ENCODE measurements at regions not wholly inside any gene's neighbourhood (a gene's known extent, or its start where the extent isn't known, plus 50 kb on each side); places are given as distances from the start of the nearest gene placed in this dataset.

DNA sequence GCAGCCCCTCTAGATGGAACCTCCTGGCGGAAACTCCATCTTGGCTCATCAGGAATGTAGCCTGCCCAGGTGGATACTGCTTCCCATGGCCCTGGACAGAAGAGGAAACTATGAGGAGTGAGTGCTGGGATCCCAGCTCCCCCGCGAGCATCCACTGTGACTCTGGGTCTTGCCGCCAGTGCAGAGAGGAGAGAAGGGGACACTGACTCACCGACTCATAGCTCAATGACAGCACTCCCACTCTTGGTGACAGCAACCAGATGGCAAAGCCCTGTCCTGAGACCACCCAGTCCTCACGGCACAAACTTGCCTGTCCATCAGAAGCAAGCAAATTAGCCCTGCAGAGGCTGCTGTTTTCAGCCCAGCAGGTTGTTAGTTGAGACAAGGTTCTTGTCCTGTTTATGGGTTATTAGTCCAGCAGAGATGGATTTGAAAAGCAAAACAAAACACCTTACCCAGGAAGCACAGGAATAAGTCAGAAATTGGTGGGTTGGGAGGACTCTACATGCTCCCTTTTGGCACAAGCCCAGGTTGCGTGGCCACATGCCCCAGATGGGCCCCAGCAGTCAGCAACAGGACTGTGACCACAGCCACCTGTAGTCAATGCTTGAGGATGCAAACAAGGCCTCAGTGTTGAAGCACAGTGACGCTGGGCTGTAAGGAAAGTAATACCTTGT is 111.5 kb upstream of the GLI2 start:
- TF ChIP-seq, protein P1, sequence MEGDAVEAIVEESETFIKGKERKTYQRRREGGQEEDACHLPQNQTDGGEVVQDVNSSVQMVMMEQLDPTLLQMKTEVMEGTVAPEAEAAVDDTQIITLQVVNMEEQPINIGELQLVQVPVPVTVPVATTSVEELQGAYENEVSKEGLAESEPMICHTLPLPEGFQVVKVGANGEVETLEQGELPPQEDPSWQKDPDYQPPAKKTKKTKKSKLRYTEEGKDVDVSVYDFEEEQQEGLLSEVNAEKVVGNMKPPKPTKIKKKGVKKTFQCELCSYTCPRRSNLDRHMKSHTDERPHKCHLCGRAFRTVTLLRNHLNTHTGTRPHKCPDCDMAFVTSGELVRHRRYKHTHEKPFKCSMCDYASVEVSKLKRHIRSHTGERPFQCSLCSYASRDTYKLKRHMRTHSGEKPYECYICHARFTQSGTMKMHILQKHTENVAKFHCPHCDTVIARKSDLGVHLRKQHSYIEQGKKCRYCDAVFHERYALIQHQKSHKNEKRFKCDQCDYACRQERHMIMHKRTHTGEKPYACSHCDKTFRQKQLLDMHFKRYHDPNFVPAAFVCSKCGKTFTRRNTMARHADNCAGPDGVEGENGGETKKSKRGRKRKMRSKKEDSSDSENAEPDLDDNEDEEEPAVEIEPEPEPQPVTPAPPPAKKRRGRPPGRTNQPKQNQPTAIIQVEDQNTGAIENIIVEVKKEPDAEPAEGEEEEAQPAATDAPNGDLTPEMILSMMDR (IDR thresholded peaks at IDR 0.05): no peak
- Histone ChIP-seq H3K9me3 (no peaks in the 10 kb centered on the region), H3K27ac (no peak overlapping the region), H3K4me1 (peaks cover 0 to 18% (median 10%) of the 10 kb centered on the region in 4 donors), H3K36me3 (no peaks in the 10 kb centered on the region), H3K4me3 (no peak overlapping the region), H3K27me3 (no peaks in the 10 kb centered on the region)
- intact Hi-C loops (cut with DNase I; ENCODE audit: low total_unique reads): no loop called here
- peak in 1 of 2 donors; percentile 32 for DNase-seq

DNA sequence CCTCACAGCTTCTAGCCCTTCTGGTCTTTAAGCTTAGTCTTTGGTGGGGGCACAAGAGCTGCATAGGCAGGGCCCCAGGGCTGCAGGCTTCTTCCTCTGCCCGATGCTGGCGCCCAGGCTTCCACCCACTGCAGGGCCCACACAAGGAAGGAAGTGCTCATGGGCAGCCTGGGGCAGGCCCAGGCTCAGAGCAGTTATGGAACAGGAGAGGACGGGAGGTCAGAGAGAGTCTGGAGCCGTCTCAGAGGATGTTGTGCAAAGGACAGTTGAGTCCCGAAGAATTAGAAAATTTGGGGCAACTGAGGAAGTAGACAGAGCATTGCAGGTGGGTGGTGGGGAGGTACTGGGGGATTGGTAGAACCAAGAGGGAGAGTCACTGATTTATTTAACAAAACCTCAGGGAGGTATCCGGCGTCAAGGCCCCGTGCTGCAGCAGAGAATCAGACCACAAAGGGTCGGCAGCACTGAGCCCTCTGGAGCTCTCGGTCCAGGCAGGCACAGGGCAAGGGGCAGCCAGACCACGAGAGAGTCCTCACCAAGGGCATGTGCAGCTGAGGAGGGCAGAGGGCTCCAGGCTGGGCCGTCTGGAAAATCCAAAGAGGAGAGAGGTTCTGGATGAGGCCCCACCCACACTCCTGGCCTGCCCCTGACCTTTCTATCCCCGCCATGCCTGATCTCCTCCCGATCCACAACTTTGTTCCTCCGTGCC is 110.8 kb upstream of the GLI2 start:
- peaks cover 0 to 23% (median 10%) of the 10 kb centered on the region in 4 donors for H3K4me1 ChIP-seq
- peak in 1 of 2 donors; percentile 51 for DNase-seq
- H3K36me3 ChIP-seq: no peaks in the 10 kb centered on the region
- TF ChIP-seq, protein P1 (IDR thresholded peaks at IDR 0.05): no peak
- H3K27ac ChIP-seq: no peak overlapping the region
- intact Hi-C loops (cut with DNase I; ENCODE audit: low total_unique reads): no loop called here
- H3K9me3 ChIP-seq: no peaks in the 10 kb centered on the region
- no peaks in the 10 kb centered on the region for H3K27me3 ChIP-seq
- H3K4me3 ChIP-seq: no peak overlapping the region

DNA sequence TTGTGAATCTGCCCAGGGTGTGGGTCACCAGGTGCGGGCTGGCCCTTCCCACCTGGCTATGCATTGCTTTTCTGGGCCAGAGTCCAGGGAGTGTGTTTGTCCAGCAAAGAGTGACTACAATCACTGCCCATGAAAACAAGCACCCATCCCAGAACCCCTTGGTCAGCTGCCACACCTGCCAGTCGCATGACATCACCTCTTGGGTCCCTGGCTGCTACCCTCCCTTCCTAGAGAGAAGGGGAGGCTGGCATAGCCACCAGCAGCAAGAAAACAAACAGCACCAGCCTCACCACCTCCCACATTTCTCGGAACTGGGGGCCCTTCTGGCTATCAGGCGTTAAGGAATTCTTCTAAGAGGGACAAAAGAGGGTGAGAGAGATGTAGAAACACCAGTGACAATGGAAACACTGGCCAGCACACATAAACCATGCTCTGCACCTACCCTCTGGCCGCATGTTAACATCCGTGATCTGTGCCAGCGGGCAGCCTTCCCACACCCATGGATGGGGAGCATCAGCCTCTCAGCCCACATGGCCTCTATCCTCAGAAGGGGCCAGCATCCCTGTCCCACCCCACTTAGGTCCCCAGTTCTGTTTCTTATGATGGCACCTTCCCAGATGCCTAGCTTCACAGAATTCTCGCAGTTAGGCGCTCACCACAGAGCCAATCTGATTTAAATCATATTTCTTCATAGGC is 109.7 kb upstream of the GLI2 start:
- DNase-seq: peak in 1 of 2 donors; percentile 70
- H3K4me3 ChIP-seq: no peak overlapping the region
- no peaks in the 10 kb centered on the region for H3K9me3 ChIP-seq
- H3K27me3 ChIP-seq: no peaks in the 10 kb centered on the region
- H3K36me3 ChIP-seq: no peaks in the 10 kb centered on the region
- TF ChIP-seq, protein P1 (IDR thresholded peaks at IDR 0.05): no peak
- intact Hi-C loops (cut with DNase I; ENCODE audit: low total_unique reads): no loop called here
- peak overlapping the region in 1 of 2 donors; percentile 10 for H3K27ac ChIP-seq
- peaks cover 0 to 23% (median 10%) of the 10 kb centered on the region in 4 donors for H3K4me1 ChIP-seq

DNA sequence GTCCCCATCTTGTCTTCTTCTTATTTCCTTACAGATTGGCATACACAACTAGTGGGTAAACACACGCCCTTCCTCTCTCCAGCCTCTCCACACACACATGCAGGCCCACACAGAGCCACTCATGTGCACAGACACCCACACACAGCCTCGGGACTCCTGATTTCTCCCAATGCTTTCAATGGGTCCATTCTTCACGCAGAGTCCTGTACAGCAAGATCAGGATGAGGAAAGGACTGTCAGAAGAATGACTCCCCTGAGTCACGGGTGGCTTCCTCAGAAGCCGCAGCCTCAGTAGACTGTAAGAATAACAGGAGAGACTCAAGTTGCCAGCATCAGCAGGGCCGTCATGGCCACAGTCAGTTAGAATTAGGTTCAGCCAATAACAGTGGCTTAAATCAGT is 109.1 kb upstream of the GLI2 start:
- intact Hi-C loops (cut with DNase I; ENCODE audit: low total_unique reads): no loop called here
- DNase-seq: peak in 1 of 2 donors; percentile 41
- H3K4me1 ChIP-seq: peaks cover 0 to 23% (median 10%) of the 10 kb centered on the region in 4 donors
- no peaks in the 10 kb centered on the region for H3K9me3 ChIP-seq
- no peaks in the 10 kb centered on the region for H3K36me3 ChIP-seq
- no peaks in the 10 kb centered on the region for H3K27me3 ChIP-seq
- TF ChIP-seq, protein P1 (IDR thresholded peaks at IDR 0.05): no peak
- H3K27ac ChIP-seq: no peak overlapping the region
- no peak overlapping the region for H3K4me3 ChIP-seq

DNA sequence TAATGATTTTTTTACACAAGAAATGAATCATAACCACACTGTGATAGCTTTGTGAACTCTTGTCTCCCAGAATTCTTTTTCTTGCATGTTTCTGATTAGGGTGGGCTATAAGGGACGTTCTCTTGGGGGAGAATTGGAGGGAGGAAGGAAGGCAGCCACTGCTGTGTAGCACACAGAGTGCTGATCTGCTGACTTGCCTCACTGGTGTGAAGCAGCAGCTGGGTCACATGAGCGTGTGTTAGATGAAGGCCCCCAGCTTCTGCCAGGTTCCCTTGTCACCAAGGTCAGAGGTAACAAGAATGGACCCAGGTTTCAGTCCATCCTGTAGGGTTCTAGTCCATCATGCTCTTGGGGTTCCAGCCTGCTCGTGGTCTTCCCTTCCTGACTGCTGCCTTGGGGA is 107.4 kb upstream of the GLI2 start:
- TF ChIP-seq, protein P1 (IDR thresholded peaks at IDR 0.05): no peak
- Histone ChIP-seq H3K27me3 (no peaks in the 10 kb centered on the region), H3K36me3 (no peaks in the 10 kb centered on the region), H3K4me3 (no peak overlapping the region), H3K4me1 (peaks cover 0 to 36% (median 17%) of the 10 kb centered on the region in 4 donors), H3K27ac (no peak overlapping the region), H3K9me3 (no peaks in the 10 kb centered on the region)
- DNase-seq: no peak
- intact Hi-C loops (cut with DNase I; ENCODE audit: low total_unique reads): no loop called here

Measured in tibial artery (tissue), 4 donors.